ENCODE measurements at regions not wholly inside any gene's neighbourhood (a gene's known extent, or its start where the extent isn't known, plus 50 kb on each side); places are given as distances from the start of the nearest gene placed in this dataset.

- H3K27me3 Mint-ChIP-seq (ENCODE audit: low read depth in 3 of 3), result peaks cover 17 to 23% (median 22%) of the 10 kb centered on the region in 3 donors
- H3K27ac Mint-ChIP-seq, result no peak overlapping the region
- no peak for TF ChIP-seq CTCF (IDR thresholded peaks at IDR 0.05)
- no peak for DNase-seq
- no peaks in the 10 kb centered on the region for H3K36me3 Mint-ChIP-seq
- no peak overlapping the region for H3K9ac ChIP-seq (ENCODE audit: insufficient read depth, low read length, poor library complexity, severe bottlenecking)
- H3K4me1 ChIP-seq (ENCODE audit: control insufficient read depth in 1 of 2, insufficient read depth in 2 of 2, low read length in 2 of 2), result no peaks in the 10 kb centered on the region
- no peak overlapping the region for H2AFZ ChIP-seq (ENCODE audit: insufficient read depth, low read depth, low read length, poor library complexity, severe bottlenecking)
- no peaks in the 10 kb centered on the region for H3K79me2 ChIP-seq (ENCODE audit: insufficient read depth, low read length)
- H3K36me3 ChIP-seq (replicated peaks in 1 of 2; ENCODE audit: control insufficient read depth in 1 of 2, insufficient read depth in 2 of 2, low read length in 2 of 2), result no peaks in the 10 kb centered on the region
- H3K9me3 Mint-ChIP-seq, result no peaks in the 10 kb centered on the region
- H3K4me1 Mint-ChIP-seq, result no peaks in the 10 kb centered on the region
- intact Hi-C loops (cut with micrococcal nuclease), result no loop called here
- H3K27me3 ChIP-seq (ENCODE audit: control insufficient read depth in 2 of 2, insufficient read depth in 2 of 2, low read length in 2 of 2), result peaks cover 18% of the 10 kb centered on the region in 2 donors
- no peak overlapping the region for H3K27ac ChIP-seq (ENCODE audit: low read depth in 1 of 2, low read length in 2 of 2)
- no peak overlapping the region for H3K4me3 Mint-ChIP-seq
- H3K4me2 ChIP-seq (replicated peaks; ENCODE audit: extremely low read depth, low read length, poor library complexity, severe bottlenecking), result no peak overlapping the region
- no peak overlapping the region for H3K4me3 ChIP-seq (replicated peaks in 1 of 3; ENCODE audit: low read depth in 2 of 3, low read length in 3 of 3)
- H4K20me1 ChIP-seq (ENCODE audit: insufficient read depth, low read length), result no peaks in the 10 kb centered on the region
- H3K9me3 ChIP-seq (replicated peaks in 1 of 2; ENCODE audit: control insufficient read depth in 1 of 2, insufficient read depth in 1 of 2, low read length in 2 of 2), result no peaks in the 10 kb centered on the region
Measured at GRCh38 chr11:33412241-33412640, 155.1 kb downstream of the HIPK3 start.

GRCh38 chr11:33411751-33412150 is 154.6 kb downstream of the HIPK3 start:
- 87% methylated on average over 4 of the region's 4 CpGs for WGBS (ENCODE audit: insufficient coverage)
- intact Hi-C loops (cut with micrococcal nuclease), result no loop called here
- no peaks in the 10 kb centered on the region for H3K9me3 ChIP-seq (replicated peaks in 1 of 2; ENCODE audit: control insufficient read depth in 1 of 2, insufficient read depth in 1 of 2, low read length in 2 of 2)
- no peaks in the 10 kb centered on the region for H3K36me3 Mint-ChIP-seq
- peaks cover 18% of the 10 kb centered on the region in 2 donors for H3K27me3 ChIP-seq (ENCODE audit: control insufficient read depth in 2 of 2, insufficient read depth in 2 of 2, low read length in 2 of 2)
- H4K20me1 ChIP-seq (ENCODE audit: insufficient read depth, low read length), result no peaks in the 10 kb centered on the region
- H3K4me1 Mint-ChIP-seq, result no peaks in the 10 kb centered on the region
- H3K36me3 ChIP-seq (replicated peaks in 1 of 2; ENCODE audit: control insufficient read depth in 1 of 2, insufficient read depth in 2 of 2, low read length in 2 of 2), result no peaks in the 10 kb centered on the region
- H3K27ac ChIP-seq (ENCODE audit: low read depth in 1 of 2, low read length in 2 of 2), result no peak overlapping the region
- no peak overlapping the region for H3K27ac Mint-ChIP-seq
- no peak overlapping the region for H2AFZ ChIP-seq (ENCODE audit: insufficient read depth, low read depth, low read length, poor library complexity, severe bottlenecking)
- H3K4me2 ChIP-seq (replicated peaks; ENCODE audit: extremely low read depth, low read length, poor library complexity, severe bottlenecking), result no peak overlapping the region
- no peak overlapping the region for H3K4me3 Mint-ChIP-seq
- no peaks in the 10 kb centered on the region for H3K4me1 ChIP-seq (ENCODE audit: control insufficient read depth in 1 of 2, insufficient read depth in 2 of 2, low read length in 2 of 2)
- no peak for DNase-seq
- H3K27me3 Mint-ChIP-seq (ENCODE audit: low read depth in 3 of 3), result peaks cover 17 to 23% (median 22%) of the 10 kb centered on the region in 3 donors
- no peaks in the 10 kb centered on the region for H3K9me3 Mint-ChIP-seq
- no peak for TF ChIP-seq CTCF (IDR thresholded peaks at IDR 0.05)
- H3K9ac ChIP-seq (ENCODE audit: insufficient read depth, low read length, poor library complexity, severe bottlenecking), result no peak overlapping the region
- H3K4me3 ChIP-seq (replicated peaks in 1 of 3; ENCODE audit: low read depth in 2 of 3, low read length in 3 of 3), result no peak overlapping the region
- H3K79me2 ChIP-seq (ENCODE audit: insufficient read depth, low read length), result no peaks in the 10 kb centered on the region
